Panc1 (cell line): ENCODE measurements at regions not wholly inside any gene's neighbourhood (a gene's known extent, or its start where the extent isn't known, plus 50 kb on each side); places are given as distances from the start of the nearest gene placed in this dataset.

Experiments used
- ATAC-seq: fragments of 200-7000 bp; cut with Tn5 transposase; 2 replicates; pipeline ENCODE4 v1.9.1; 2020; ENCODE audit warnings: mild to moderate bottlenecking, moderate library complexity
- BruUV-seq: library from RNA; stranded (reverse); fragments of 400-500 nt; replicated peaks from 2 replicates; lab custom pipeline; 2021; lab: Mats Ljungman, UMichigan
- CTCF ChIA-PET: fragments of 300-600 bp; sonication (Branson Sonifier 250); formaldehyde crosslinking; loops from one replicate; lab custom pipeline; 2022; ENCODE audit warnings: antibody characterized with exemption; lab: Charles Lee
- POLR2A ChIA-PET: fragments of 300-600 bp; sonication (Branson Sonifier 250); formaldehyde crosslinking; loops from one replicate; lab custom pipeline; 2022; ENCODE audit warnings: antibody characterized with exemption; lab: Charles Lee
- DNase-seq: peaks from one replicate; pipeline ENCODE4 v3.0.0-alpha.2; 2010; ENCODE audit warnings: low read depth, low spot score
- H3K27ac ChIP-seq: 2 replicates; pipeline ENCODE4 v1.5.1; 2011; ENCODE audit warnings: mild to moderate bottlenecking, low read length, inconsistent platforms
- H3K27me3 ChIP-seq: fragments of 200-500 bp; sonication (Bioruptor generic); 2 replicates; pipeline ENCODE4 v1.6.0; 2014; ENCODE audit warnings: low read length, inconsistent platforms; ENCODE audit not compliant: control insufficient read depth, insufficient read depth
- H3K36me3 ChIP-seq: fragments of 200-500 bp; sonication (Bioruptor generic); 2 replicates; pipeline ENCODE4 v1.5.1; 2014; ENCODE audit warnings: inconsistent platforms, mild to moderate bottlenecking, low read length, moderate library complexity; ENCODE audit not compliant: control insufficient read depth, insufficient read depth
- H3K4me1 ChIP-seq: 2 replicates; pipeline ENCODE4 v1.5.1; 2011; ENCODE audit warnings: inconsistent platforms, mild to moderate bottlenecking, low read length, moderate library complexity; ENCODE audit not compliant: control insufficient read depth, insufficient read depth
- H3K4me3 ChIP-seq, 2 experiments: 2 replicates each; pipeline ENCODE4 v1.5.1; 2011 to 2012; ENCODE audit warnings: low read depth in 2 of 2, low read length in 2 of 2, mild to moderate bottlenecking in 2 of 2, inconsistent platforms in 1 of 2, moderate library complexity in 1 of 2
- H3K9me3 ChIP-seq: fragments of 200-500 bp; sonication (Bioruptor generic); 2 replicates; pipeline ENCODE4 v1.5.1; 2014; ENCODE audit warnings: low read depth, mild to moderate bottlenecking, inconsistent platforms, low read length, moderate library complexity; ENCODE audit not compliant: control insufficient read depth, insufficient read depth
- POLR2AphosphoS5 ChIP-seq: IDR thresholded peaks from 2 replicates; pipeline ENCODE4 v1.6.1; 2012; ENCODE audit warnings: mild to moderate bottlenecking, low read depth, low read length, moderate library complexity
- SIN3A ChIP-seq: IDR thresholded peaks from 2 replicates; pipeline ENCODE4 v1.6.1; 2012; ENCODE audit warnings: low read depth, mild to moderate bottlenecking, low read length, moderate library complexity, borderline replicate concordance; ENCODE audit not compliant: insufficient read depth
- TCF7L2 ChIP-seq: IDR thresholded peaks from 2 replicates; pipeline ENCODE4 v1.6.1; 2011; ENCODE audit warnings: mild to moderate bottlenecking, low read depth, low read length, inconsistent platforms
- in situ Hi-C: cut with HindIII; loops from 2 replicates; pipeline ENCODE4 v1.10.0; 2016; ENCODE audit warnings: low sequenced_read_pairs, low pct_unique_long_range_greater_than_20kb
- intact Hi-C: fragments of 100-400 bp; cut with micrococcal nuclease; formaldehyde crosslinking; loops from one replicate; pipeline ENCODE4 v1.10.0; 2022; ENCODE audit not compliant: unreplicated experiment
- TF ChIP-seq, protein P1 (sequence below): fragments of 450-650 bp; IDR thresholded peaks from 2 replicates; pipeline ENCODE4 v1.5.1; 2017; ENCODE audit warnings: mild to moderate bottlenecking
- TF ChIP-seq, protein P2 (sequence below), 2 experiments: IDR thresholded peaks; 2 replicates each; pipeline ENCODE4 v1.6.1; 2011 to 2012; ENCODE audit warnings: low read depth in 2 of 2, control low read depth in 1 of 2, low read length in 1 of 2, mild to moderate bottlenecking in 1 of 2, moderate library complexity in 1 of 2; ENCODE audit not compliant: insufficient read depth in 1 of 2

DNA sequence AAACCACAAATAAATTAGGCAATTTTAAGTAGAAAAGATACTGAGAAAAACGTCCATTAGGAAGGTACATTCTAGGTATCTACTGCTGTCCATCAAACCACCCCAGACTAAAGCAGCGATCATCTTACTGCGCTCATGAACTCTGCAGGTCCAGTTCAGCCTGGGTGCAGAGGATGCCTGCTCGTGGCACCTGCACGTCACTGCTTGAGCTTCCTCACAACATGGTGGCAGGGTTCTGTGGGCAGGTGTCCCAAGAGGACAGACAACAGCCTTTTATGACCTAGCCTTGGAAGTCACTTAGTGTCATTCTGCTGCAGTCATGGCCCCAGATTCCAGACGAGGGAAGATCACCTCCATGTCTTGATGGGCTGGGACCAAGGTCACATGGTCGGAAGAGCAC lies 93.4 kb downstream of the MICALL2 start:
- in situ Hi-C loops (no loop called here), intact Hi-C loops (no loop called here)
- Histone ChIP-seq H3K36me3 (no peaks in the 10 kb centered on the region), H3K27ac (no peak overlapping the region), H3K27me3 (no peaks in the 10 kb centered on the region), H3K4me1 (peaks cover 15% of the 10 kb centered on the region), H3K9me3 (no peaks in the 10 kb centered on the region), H3K4me3 (no peak overlapping the region)
- ChIA-PET CTCF (no interaction called here), POLR2A (no interaction called here)
- DNase-seq (no peak), ATAC-seq (no peak)
- BruUV-seq: no TSS peak
- TF ChIP-seq POLR2AphosphoS5: no peak
- TF ChIP-seq, protein P1, sequence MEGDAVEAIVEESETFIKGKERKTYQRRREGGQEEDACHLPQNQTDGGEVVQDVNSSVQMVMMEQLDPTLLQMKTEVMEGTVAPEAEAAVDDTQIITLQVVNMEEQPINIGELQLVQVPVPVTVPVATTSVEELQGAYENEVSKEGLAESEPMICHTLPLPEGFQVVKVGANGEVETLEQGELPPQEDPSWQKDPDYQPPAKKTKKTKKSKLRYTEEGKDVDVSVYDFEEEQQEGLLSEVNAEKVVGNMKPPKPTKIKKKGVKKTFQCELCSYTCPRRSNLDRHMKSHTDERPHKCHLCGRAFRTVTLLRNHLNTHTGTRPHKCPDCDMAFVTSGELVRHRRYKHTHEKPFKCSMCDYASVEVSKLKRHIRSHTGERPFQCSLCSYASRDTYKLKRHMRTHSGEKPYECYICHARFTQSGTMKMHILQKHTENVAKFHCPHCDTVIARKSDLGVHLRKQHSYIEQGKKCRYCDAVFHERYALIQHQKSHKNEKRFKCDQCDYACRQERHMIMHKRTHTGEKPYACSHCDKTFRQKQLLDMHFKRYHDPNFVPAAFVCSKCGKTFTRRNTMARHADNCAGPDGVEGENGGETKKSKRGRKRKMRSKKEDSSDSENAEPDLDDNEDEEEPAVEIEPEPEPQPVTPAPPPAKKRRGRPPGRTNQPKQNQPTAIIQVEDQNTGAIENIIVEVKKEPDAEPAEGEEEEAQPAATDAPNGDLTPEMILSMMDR: no peak
- TF ChIP-seq, protein P2, sequence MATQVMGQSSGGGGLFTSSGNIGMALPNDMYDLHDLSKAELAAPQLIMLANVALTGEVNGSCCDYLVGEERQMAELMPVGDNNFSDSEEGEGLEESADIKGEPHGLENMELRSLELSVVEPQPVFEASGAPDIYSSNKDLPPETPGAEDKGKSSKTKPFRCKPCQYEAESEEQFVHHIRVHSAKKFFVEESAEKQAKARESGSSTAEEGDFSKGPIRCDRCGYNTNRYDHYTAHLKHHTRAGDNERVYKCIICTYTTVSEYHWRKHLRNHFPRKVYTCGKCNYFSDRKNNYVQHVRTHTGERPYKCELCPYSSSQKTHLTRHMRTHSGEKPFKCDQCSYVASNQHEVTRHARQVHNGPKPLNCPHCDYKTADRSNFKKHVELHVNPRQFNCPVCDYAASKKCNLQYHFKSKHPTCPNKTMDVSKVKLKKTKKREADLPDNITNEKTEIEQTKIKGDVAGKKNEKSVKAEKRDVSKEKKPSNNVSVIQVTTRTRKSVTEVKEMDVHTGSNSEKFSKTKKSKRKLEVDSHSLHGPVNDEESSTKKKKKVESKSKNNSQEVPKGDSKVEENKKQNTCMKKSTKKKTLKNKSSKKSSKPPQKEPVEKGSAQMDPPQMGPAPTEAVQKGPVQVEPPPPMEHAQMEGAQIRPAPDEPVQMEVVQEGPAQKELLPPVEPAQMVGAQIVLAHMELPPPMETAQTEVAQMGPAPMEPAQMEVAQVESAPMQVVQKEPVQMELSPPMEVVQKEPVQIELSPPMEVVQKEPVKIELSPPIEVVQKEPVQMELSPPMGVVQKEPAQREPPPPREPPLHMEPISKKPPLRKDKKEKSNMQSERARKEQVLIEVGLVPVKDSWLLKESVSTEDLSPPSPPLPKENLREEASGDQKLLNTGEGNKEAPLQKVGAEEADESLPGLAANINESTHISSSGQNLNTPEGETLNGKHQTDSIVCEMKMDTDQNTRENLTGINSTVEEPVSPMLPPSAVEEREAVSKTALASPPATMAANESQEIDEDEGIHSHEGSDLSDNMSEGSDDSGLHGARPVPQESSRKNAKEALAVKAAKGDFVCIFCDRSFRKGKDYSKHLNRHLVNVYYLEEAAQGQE (IDR thresholded peaks at IDR 0.05; ENCODE audit: insufficient read depth in 1 of 2, low read depth in 2 of 2, low read length in 1 of 2): no peak
- no peak for TF ChIP-seq SIN3A
- no peak for TF ChIP-seq TCF7L2

DNA sequence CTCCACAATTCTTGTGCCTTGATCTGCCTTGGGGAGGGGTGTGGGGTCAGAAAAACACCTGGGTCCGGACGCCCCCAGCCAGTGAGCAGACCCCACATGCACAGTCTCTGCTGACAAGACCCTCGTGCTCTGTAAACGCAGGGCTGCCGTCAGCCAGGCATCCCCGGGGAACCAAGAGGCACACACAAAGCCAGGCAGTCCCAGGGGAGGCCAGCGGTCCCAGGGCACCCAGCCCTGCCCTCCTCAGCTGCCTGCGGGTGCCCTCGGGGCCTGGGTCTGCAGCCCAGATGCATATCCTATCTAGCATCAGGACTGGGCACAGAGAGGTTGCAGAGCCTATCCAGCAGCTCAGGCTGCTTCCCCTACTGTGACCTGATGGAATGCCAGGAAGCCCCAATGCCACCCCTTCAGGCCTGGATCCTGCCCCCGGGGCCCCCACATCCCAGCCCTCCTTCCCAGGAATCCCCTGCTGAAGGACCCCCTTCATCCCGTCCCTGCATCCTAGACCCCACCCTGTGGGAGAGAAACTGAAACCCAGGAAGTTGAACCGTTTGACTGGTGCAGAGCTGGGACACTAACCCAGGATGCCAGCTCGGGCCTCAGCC lies 92.4 kb downstream of the MICALL2 start:
- no peaks in the 10 kb centered on the region for H3K27me3 ChIP-seq
- ATAC-seq: no peak
- no TSS peak for BruUV-seq
- CTCF ChIA-PET: interaction anchor here (0.5 kb wide), 1 partner anchor 281 kb away, joined by 6 read pairs; no protein-coding TSS in a partner anchor
- intact Hi-C loops (no loop called here), in situ Hi-C loops (no loop called here)
- H3K36me3 ChIP-seq: no peaks in the 10 kb centered on the region
- no peak for DNase-seq
- POLR2A ChIA-PET: no interaction called here
- H3K4me3 ChIP-seq: no peak overlapping the region
- no peak overlapping the region for H3K27ac ChIP-seq
- no peak for TF ChIP-seq SIN3A
- TF ChIP-seq, protein P2 (IDR thresholded peaks at IDR 0.05; ENCODE audit: insufficient read depth in 1 of 2, low read depth in 2 of 2, low read length in 1 of 2): no peak
- no peak for TF ChIP-seq POLR2AphosphoS5
- TF ChIP-seq, protein P1: no peak
- TF ChIP-seq TCF7L2: no peak
- peaks cover 15% of the 10 kb centered on the region for H3K4me1 ChIP-seq
- no peaks in the 10 kb centered on the region for H3K9me3 ChIP-seq
